Muscle of arm (tissue), 1 donor: ENCODE measurements at regions not wholly inside any gene's neighbourhood (a gene's known extent, or its start where the extent isn't known, plus 50 kb on each side); places are given as distances from the start of the nearest gene placed in this dataset.

Source experiments
- DNase-seq: peaks from one replicate; pipeline ENCODE4 v3.0.0-alpha.2; 2013

- DNase-seq, result no peak
Observed at GRCh38 chr15:75134748-75135147, 66.9 kb upstream of the C15orf39 start.

DNA sequence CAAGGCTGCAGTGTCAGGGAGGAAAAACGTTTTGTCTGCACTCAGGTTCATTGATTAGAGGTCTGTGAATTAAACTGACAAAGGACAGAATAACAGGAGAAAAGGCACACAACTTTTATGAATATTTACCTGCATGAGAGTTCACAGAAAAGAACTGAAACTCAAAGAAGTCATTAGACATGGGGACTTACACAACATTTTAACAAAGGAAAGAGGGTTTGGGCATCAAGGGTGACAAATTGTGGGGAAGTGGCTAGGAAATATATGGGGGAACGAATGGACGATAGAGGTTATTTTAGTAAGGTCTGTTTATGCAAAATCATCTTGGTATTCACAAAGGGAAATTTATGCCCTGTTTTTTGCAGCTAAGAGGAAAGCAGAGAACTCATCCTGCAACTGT, 65.6 kb upstream of the C15orf39 start:
- no peak for DNase-seq

DNA sequence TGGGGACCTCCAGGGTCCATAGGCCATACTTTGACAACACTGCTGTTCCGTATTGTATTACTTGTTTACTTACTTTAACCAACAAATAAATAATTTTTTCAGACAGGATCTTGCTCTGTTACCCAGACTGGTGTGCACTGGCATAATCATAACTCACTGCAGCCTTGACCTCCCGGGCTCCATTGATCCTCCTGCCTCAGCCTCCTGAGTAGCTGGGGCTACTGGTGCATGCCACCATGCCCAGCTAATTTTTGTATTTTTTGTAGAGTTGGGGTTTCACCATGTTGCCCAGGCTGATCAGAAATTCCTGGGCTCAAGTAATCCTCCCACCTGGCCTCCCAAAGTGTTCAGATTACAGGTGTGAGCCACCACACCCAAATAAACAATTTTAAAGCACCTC, 64.9 kb upstream of the C15orf39 start:
- DNase-seq, result no peak

DNA sequence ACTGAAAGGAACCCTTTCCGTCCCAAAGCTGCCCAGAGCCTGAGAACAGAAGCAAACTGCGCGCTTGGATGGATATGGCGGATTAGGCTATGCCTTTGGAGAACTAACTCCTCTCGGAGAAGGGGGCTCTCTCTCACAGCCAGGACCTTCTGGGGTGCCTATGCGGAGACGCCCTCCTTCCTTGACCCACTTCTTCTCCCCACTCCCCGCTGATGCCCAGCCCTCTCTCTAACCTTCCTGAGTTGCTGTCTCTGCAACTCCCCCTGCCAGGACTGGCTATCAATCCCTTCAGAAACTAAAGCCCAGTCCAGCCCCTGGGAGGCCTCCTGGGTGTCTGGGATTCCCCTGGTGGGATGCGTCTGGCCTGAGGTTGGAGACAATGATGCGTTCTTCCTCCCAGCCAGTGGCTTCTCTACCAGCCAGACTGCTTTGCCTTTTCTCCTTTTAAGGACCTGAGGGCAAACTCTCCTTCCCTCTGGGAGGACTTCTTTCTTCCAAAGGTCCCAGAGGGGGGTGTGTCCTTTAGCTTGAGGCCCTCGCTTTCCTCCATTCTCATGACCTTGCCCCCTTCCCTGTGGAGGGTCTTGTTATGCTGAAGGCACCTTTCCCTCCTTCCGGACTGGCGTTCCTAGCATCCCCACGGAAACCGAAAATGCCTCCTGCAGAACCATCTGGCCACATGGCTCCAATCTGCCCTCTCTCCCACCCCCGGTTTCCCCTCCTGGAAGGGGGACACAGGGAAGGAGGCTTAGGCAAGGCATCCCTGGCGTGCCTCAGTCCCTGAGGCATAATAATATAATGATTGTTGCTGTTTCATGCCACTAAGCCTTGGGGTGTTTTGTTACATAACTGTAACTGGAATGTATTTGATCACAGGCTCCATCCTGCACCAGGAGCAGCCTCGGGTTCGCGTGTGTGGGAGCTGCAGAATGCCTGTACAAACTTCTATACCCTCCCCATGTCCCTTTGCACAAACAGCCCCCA, 63.4 kb upstream of the C15orf39 start:
- DNase-seq, result no peak

- no peak for DNase-seq
Observed at GRCh38 chr15:75140080-75140879, 61.4 kb upstream of the C15orf39 start.

- no peak for DNase-seq
Observed at GRCh38 chr15:75142499-75142898, 59.2 kb upstream of the C15orf39 start.

- no peak for DNase-seq
Observed at GRCh38 chr15:75143738-75144334, 57.8 kb upstream of the C15orf39 start.

- no peak for DNase-seq
Observed at GRCh38 chr15:75145027-75145841, 56.4 kb upstream of the C15orf39 start.

GRCh38 chr15:75148280-75148679, 53.4 kb upstream of the C15orf39 start:
- no peak for DNase-seq

GRCh38 chr15:75149867-75150709, 51.6 kb upstream of the C15orf39 start:
- no peak for DNase-seq

GRCh38 chr15:75151214-75152128, 50.2 kb upstream of the C15orf39 start:
- DNase-seq, result no peak
